Left ventricle myocardium inferior (tissue), 1 donor: ENCODE measurements at regions not wholly inside any gene's neighbourhood (a gene's known extent, or its start where the extent isn't known, plus 50 kb on each side); places are given as distances from the start of the nearest gene placed in this dataset.

Experiments
- DNase-seq: peaks from one replicate; pipeline ENCODE4 v3.0.0-alpha.2; 2020
- H3K27ac ChIP-seq: fragments of 200-600 bp; replicated peaks from 2 replicates; pipeline ENCODE4 v1.8.0; 2021
- H3K27me3 ChIP-seq: fragments of 200-600 bp; 2 replicates; pipeline ENCODE4 v1.8.0; 2021; ENCODE audit warnings: low read depth
- H3K36me3 ChIP-seq: fragments of 200-600 bp; 2 replicates; pipeline ENCODE4 v1.8.0; 2021
- H3K4me1 ChIP-seq: fragments of 200-600 bp; 2 replicates; pipeline ENCODE4 v1.8.0; 2021
- H3K4me3 ChIP-seq: fragments of 200-600 bp; 2 replicates; pipeline ENCODE4 v1.8.0; 2021; ENCODE audit warnings: mild to moderate bottlenecking, moderate library complexity
- H3K9me3 ChIP-seq: fragments of 200-600 bp; replicated peaks from 2 replicates; pipeline ENCODE4 v1.8.0; 2021
- intact Hi-C: fragments of 100-400 bp; cut with micrococcal nuclease; formaldehyde crosslinking; loops from one replicate; pipeline ENCODE4 v1.11.0; 2022
- TF ChIP-seq, protein P1 (sequence below): fragments of 200-600 bp; IDR thresholded peaks from 2 replicates; pipeline ENCODE4 v1.8.0; 2021; ENCODE audit warnings: antibody characterized with exemption, mild to moderate bottlenecking, borderline replicate concordance
- donor health status: DM: no; HTN: yes; CAD: no; lungs with severe emphysema.

DNA sequence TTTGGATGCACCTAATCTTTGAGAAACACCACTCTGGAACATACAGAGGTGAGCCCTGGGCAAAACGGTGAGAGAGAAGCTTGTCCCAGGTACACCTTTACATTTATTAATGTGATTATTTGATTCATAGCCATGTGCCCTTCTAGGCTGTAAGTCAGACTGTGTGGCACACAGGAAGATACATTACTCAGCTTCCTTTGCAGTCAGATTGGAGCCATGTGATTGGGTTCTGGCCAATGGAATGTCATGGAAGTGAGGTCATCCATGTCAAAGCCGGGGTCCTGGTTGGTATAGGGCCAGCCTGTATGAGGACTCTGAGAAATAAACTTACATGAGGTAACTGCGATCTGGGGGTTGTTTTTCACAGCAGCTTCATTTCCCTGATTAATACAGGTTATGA, 106.8 kb upstream of the CD180 start:
- Histone ChIP-seq H3K36me3 (no peaks in the 10 kb centered on the region), H3K27ac (peak overlapping the region; percentile 77), H3K4me3 (no peak overlapping the region), H3K4me1 (peaks cover 18% of the 10 kb centered on the region), H3K27me3 (no peaks in the 10 kb centered on the region), H3K9me3 (no peaks in the 10 kb centered on the region)
- no peak for DNase-seq
- TF ChIP-seq, protein P1, sequence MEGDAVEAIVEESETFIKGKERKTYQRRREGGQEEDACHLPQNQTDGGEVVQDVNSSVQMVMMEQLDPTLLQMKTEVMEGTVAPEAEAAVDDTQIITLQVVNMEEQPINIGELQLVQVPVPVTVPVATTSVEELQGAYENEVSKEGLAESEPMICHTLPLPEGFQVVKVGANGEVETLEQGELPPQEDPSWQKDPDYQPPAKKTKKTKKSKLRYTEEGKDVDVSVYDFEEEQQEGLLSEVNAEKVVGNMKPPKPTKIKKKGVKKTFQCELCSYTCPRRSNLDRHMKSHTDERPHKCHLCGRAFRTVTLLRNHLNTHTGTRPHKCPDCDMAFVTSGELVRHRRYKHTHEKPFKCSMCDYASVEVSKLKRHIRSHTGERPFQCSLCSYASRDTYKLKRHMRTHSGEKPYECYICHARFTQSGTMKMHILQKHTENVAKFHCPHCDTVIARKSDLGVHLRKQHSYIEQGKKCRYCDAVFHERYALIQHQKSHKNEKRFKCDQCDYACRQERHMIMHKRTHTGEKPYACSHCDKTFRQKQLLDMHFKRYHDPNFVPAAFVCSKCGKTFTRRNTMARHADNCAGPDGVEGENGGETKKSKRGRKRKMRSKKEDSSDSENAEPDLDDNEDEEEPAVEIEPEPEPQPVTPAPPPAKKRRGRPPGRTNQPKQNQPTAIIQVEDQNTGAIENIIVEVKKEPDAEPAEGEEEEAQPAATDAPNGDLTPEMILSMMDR, result no peak
- intact Hi-C loops, result no loop called here

DNA sequence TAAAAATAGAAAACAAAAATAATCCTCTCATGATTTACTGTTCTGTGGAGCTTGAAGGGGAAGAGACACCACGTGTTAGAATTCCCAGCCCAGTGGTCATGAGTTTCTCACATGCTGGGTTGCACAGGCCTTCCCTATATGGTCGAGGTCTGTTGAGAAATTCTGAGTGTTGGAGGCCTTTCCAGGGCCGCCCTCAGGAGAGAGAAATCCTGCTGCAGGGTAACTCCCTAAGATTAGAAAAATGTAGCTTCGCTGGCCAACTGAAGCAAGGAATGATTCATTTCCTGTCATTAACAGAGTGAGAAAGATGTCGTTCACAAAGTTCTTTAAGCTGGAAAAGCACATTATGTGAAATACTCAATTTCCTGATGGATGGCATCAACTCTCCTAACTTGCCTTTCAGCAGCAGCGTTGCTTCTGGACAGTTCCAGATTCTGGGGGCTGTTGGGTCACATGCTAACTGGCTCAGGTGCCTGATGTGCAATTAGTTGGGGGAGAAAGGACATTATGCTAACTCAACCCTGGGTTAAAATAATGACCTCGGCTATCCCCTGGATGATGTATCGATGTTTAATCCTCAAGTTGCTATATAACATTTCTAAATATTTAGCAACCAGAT, 104.8 kb upstream of the CD180 start:
- Histone ChIP-seq H3K36me3 (no peaks in the 10 kb centered on the region), H3K27ac (peak overlapping the region; percentile 77), H3K27me3 (no peaks in the 10 kb centered on the region), H3K4me1 (peaks cover 16% of the 10 kb centered on the region), H3K9me3 (no peaks in the 10 kb centered on the region), H3K4me3 (no peak overlapping the region)
- TF ChIP-seq, protein P1, result no peak
- intact Hi-C loops, result no loop called here
- peak; percentile 66 for DNase-seq

DNA sequence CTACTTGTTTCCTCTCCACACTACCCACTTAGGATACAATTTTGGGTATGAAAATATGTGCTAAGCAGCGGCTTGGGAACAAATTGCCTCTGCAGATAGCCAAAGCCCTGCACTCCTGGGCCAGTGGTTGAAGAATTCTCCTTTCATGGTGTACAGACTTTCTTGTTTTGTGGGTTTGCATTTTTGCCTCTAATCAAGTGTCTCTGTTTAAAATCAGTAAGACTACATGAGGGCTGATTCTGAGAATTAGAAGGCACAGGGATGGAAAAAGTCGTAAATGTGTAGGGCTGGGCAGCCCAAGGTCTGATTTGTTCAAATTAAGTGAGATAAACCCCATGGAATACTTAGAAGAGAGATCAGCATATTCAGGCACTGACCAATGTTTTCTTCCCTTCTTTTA, 103.7 kb upstream of the CD180 start:
- Histone ChIP-seq H3K27ac (peak overlapping the region; percentile 77), H3K27me3 (no peaks in the 10 kb centered on the region), H3K36me3 (no peaks in the 10 kb centered on the region), H3K4me3 (no peak overlapping the region), H3K4me1 (peaks cover 11% of the 10 kb centered on the region), H3K9me3 (no peaks in the 10 kb centered on the region)
- DNase-seq, result no peak
- intact Hi-C loops, result no loop called here
- TF ChIP-seq, protein P1, result no peak

DNA sequence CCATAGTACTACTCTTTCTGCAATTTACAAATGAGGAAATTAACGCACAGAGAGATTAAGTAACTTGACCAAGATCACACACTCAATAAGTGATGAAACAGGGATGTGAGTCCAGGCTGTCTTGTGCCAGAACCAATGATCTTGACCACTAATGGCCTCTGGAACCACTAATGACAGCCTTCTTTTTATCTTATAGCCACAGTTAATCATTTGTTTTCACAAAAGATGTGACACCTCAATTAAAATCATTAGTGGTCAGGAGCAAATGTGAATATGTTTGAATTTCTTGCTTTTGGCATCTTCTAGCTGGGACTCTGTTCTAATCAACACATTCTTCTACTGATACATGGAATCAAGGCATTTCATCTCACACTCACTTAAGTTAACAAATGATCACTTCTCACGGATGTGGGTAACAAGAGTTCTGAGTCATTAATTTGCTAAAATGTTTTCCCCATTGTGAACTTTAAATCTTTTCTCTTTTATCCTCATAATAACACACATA, 102.7 kb upstream of the CD180 start:
- intact Hi-C loops, result no loop called here
- H3K27me3 ChIP-seq, result no peaks in the 10 kb centered on the region
- TF ChIP-seq, protein P1, result no peak
- no peak overlapping the region for H3K4me3 ChIP-seq
- H3K4me1 ChIP-seq, result peaks cover 11% of the 10 kb centered on the region
- peak overlapping the region; percentile 77 for H3K27ac ChIP-seq
- no peaks in the 10 kb centered on the region for H3K9me3 ChIP-seq
- no peak for DNase-seq
- H3K36me3 ChIP-seq, result no peaks in the 10 kb centered on the region

DNA sequence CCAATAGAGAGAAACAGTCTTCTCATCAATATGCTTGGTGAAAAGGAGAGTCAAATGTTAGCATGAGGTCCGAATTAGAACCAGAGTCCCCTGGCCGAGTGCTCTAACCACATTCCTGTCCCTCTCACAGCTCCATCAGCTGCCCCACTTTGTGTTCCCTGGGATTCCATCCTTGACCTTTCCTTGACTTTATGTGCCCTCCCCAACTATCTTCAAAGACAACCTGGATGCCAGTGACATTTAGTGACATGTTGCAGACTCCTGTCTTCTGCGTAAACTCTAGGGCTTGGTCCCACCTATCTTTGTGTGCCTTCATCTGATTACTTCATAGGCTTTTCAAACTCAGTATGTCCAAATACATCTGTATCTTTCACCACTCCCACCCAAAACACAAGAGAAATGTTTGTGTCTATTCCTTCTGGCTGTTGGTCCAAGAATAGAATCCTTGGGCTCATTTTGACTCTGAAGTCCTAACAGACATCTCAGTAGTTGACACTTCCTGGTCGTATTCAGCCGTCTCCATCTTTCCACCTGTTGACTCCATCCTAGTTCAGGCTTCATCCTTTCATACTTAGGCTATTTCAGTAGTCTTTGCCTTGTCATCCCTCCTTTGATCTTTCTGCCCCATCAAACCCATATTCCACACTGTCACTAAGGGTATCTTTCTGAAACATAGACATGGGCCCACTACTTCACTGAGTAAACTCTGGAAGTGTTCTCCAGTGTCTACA, 101.4 kb upstream of the CD180 start:
- H3K27me3 ChIP-seq, result no peaks in the 10 kb centered on the region
- TF ChIP-seq, protein P1, result no peak
- no peaks in the 10 kb centered on the region for H3K9me3 ChIP-seq
- no peak overlapping the region for H3K4me3 ChIP-seq
- DNase-seq, result no peak
- no peaks in the 10 kb centered on the region for H3K36me3 ChIP-seq
- peaks cover 11% of the 10 kb centered on the region for H3K4me1 ChIP-seq
- intact Hi-C loops, result no loop called here
- no peak overlapping the region for H3K27ac ChIP-seq
